Breast epithelium (tissue), 4 donors: ENCODE measurements at regions not wholly inside any gene's neighbourhood (a gene's known extent, or its start where the extent isn't known, plus 50 kb on each side); places are given as distances from the start of the nearest gene placed in this dataset.
A peak's percentile ranks its signal among the peaks of the same experiment; 100 is the strongest.

ENCODE experiments used
- DNase-seq, 2 donors: peaks; one replicate each; pipeline ENCODE4 v3.0.0-alpha.2; 2019; ENCODE audit warnings: low spot score in 2 of 2
- H3K27ac ChIP-seq, 2 donors: fragments of 200-600 bp; sonication (generic) in 1 of 2; one replicate each; pipeline ENCODE4 v1.5.1; 2016 to 2019; ENCODE audit warnings: mild to moderate bottlenecking in 1 of 2
- H3K27me3 ChIP-seq, 2 donors: fragments of 200-600 bp; sonication (generic) in 1 of 2; one replicate each; pipeline versions ENCODE4 v1.5.1 to v1.6.0; 2017 to 2019; ENCODE audit warnings: control low read depth in 1 of 2, mild to moderate bottlenecking in 1 of 2
- H3K36me3 ChIP-seq: fragments of 200-600 bp; one replicate; pipeline ENCODE4 v1.5.1; 2019
- H3K4me1 ChIP-seq, 2 donors: fragments of 200-600 bp; sonication (generic); one replicate each; pipeline ENCODE4 v1.5.1; 2016 to 2019; ENCODE audit warnings: control low read depth in 1 of 2
- H3K4me3 ChIP-seq, 3 donors: fragments of 200-600 bp; sonication (generic); 1 replicate in 2 of 3; 2 replicates in 1 of 3; pipeline ENCODE4 v1.5.1; 2016 to 2019; ENCODE audit warnings: mild to moderate bottlenecking in 3 of 3, moderate library complexity in 2 of 3
- H3K9me3 ChIP-seq, 2 donors: fragments of 200-600 bp; sonication (generic) in 1 of 2; one replicate each; pipeline ENCODE4 v1.5.1; 2016 to 2019; ENCODE audit warnings: control low read depth in 1 of 2
- CTCF ChIP-seq, 3 donors: fragments of 450-650 bp; IDR thresholded peaks; one replicate each; pipeline ENCODE4 v1.5.1; 2016 to 2017; ENCODE audit warnings: antibody characterized with exemption in 3 of 3, mild to moderate bottlenecking in 3 of 3, moderate library complexity in 3 of 3
- POLR2A ChIP-seq: fragments of 450-650 bp; IDR thresholded peaks from one replicate; pipeline ENCODE4 v1.6.1; 2016; ENCODE audit warnings: antibody characterized with exemption, mild to moderate bottlenecking, moderate library complexity
- POLR2AphosphoS5 ChIP-seq, 3 donors: sonication (generic); formaldehyde crosslinking; IDR thresholded peaks; one replicate each; pipeline ENCODE4 v1.6.1; 2017; ENCODE audit warnings: antibody characterized with exemption in 3 of 3
- intact Hi-C: fragments of 100-400 bp; cut with DNase I; formaldehyde crosslinking; loops from one replicate; pipeline ENCODE4 v1.15.1; 2023; ENCODE audit warnings: low total_unique reads

DNA sequence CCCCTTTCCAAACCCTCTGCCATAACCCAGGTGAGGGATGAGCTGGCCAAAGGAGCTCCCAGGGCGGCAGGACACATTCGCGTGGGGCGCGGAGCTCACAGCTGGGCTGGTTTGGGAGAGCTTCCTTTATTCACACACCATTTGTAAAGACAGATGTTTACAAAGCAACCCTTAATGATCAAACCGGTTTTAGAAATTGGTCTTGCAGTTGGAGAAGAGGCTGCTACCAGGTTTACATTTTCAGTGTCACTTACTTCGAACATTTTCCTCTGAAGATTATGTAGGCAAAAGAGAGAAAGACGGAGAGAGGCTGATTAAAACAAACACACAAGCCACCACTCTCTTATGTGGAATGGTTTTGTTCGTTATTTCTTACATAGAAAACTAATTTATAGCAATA, 648.7 kb downstream of the IRX1 start:
- intact Hi-C loops, result no loop called here
- Histone ChIP-seq H3K9me3 (no peaks in the 10 kb centered on the region), H3K27me3 (no peaks in the 10 kb centered on the region), H3K27ac (no peak overlapping the region), H3K4me3 (no peak overlapping the region), H3K4me1 (no peaks in the 10 kb centered on the region), H3K36me3 (no peaks in the 10 kb centered on the region)
- TF ChIP-seq POLR2A (no peak), CTCF (IDR thresholded peaks at IDR 0.05) (no peak), POLR2AphosphoS5 (IDR thresholded peaks at IDR 0.05) (no peak)
- DNase-seq, result no peak

- no peak for TF ChIP-seq CTCF (IDR thresholded peaks at IDR 0.05)
- TF ChIP-seq POLR2AphosphoS5 (IDR thresholded peaks at IDR 0.05), result no peak
- TF ChIP-seq POLR2A, result no peak
- DNase-seq, result no peak
- Histone ChIP-seq H3K36me3 (no peaks in the 10 kb centered on the region), H3K27ac (no peak overlapping the region), H3K9me3 (no peaks in the 10 kb centered on the region), H3K27me3 (no peaks in the 10 kb centered on the region), H3K4me1 (no peaks in the 10 kb centered on the region), H3K4me3 (no peak overlapping the region)
- intact Hi-C loops, result no loop called here
Observed at GRCh38 chr5:4245076-4245475, 649.4 kb downstream of the IRX1 start.

GRCh38 chr5:4245511-4245910, 649.9 kb downstream of the IRX1 start:
- H3K4me3 ChIP-seq, result no peak overlapping the region
- H3K9me3 ChIP-seq, result no peaks in the 10 kb centered on the region
- DNase-seq, result no peak
- TF ChIP-seq CTCF (IDR thresholded peaks at IDR 0.05), result no peak
- no peak for TF ChIP-seq POLR2AphosphoS5 (IDR thresholded peaks at IDR 0.05)
- TF ChIP-seq POLR2A, result no peak
- H3K27me3 ChIP-seq, result no peaks in the 10 kb centered on the region
- no peak overlapping the region for H3K27ac ChIP-seq
- no peaks in the 10 kb centered on the region for H3K4me1 ChIP-seq
- intact Hi-C loops, result no loop called here
- no peaks in the 10 kb centered on the region for H3K36me3 ChIP-seq

DNA sequence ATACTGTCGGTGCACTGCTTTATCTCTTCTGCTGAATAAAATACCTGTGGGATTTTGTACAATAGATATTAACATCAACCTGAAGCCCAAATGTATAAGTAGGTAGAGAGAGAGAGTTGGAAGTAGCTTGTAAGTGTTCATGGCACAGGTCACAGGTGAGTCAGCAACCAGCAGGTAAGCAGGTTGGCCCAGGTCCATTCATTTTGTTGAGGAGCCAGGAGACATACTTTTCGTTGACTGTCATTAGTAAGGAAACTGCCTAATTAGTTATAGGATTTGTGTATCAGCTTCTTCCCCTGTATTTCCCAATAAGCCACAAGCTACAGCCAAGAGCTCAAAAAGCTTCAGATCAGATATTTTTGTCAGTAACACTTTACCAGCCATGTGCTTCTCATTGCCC, 650.8 kb downstream of the IRX1 start:
- no peak overlapping the region for H3K4me3 ChIP-seq
- H3K4me1 ChIP-seq, result no peaks in the 10 kb centered on the region
- H3K27ac ChIP-seq, result no peak overlapping the region
- peak in 1 of 2 donors; percentile 54 for DNase-seq
- intact Hi-C loops, result no loop called here
- no peaks in the 10 kb centered on the region for H3K27me3 ChIP-seq
- H3K9me3 ChIP-seq, result no peaks in the 10 kb centered on the region
- TF ChIP-seq POLR2AphosphoS5 (IDR thresholded peaks at IDR 0.05), result no peak
- no peak for TF ChIP-seq POLR2A
- no peak for TF ChIP-seq CTCF (IDR thresholded peaks at IDR 0.05)
- no peaks in the 10 kb centered on the region for H3K36me3 ChIP-seq

DNA sequence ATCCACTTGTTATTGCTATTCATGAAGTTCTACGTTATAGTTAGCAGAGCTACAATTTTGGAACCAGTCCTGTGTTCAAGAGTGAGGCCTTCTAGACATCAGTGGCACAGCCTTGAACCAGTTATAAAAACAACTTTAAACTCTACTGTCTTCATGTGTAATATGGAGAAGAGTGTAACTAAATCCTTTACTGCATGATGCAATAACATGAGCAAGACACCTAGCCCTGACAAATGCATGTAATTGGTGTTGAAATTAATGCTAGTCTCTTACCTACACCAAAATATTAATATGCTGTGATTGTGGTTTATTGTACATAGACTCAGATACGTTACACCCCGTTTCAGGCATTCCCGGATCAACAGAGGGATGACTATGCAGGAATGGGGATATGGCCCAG, 654.6 kb downstream of the IRX1 start:
- H3K4me3 ChIP-seq, result no peak overlapping the region
- TF ChIP-seq CTCF (IDR thresholded peaks at IDR 0.05), result no peak
- TF ChIP-seq POLR2AphosphoS5 (IDR thresholded peaks at IDR 0.05), result no peak
- TF ChIP-seq POLR2A, result no peak
- H3K27me3 ChIP-seq, result no peaks in the 10 kb centered on the region
- no peak overlapping the region for H3K27ac ChIP-seq
- H3K36me3 ChIP-seq, result no peaks in the 10 kb centered on the region
- no peaks in the 10 kb centered on the region for H3K9me3 ChIP-seq
- H3K4me1 ChIP-seq, result no peaks in the 10 kb centered on the region
- intact Hi-C loops, result no loop called here
- DNase-seq, result no peak
